Stimulated activated CD4-positive, alpha-beta T cell treated with anti-CD3 and anti-CD28 coated beads, TNF-alpha, amount 100 ng/mL, for 24 hours (primary cell): ENCODE measurements at regions not wholly inside any gene's neighbourhood (a gene's known extent, or its start where the extent isn't known, plus 50 kb on each side); places are given as distances from the start of the nearest gene placed in this dataset.

Source experiments
- DNase-seq, 3 experiments: peaks; one replicate each; pipeline ENCODE4 v3.0.0-alpha.2; 2020; ENCODE audit warnings: low read depth in 3 of 3

GRCh38 chr13:76750126-76750525, 136.1 kb downstream of the KCTD12 start:
- no peak for DNase-seq

DNA sequence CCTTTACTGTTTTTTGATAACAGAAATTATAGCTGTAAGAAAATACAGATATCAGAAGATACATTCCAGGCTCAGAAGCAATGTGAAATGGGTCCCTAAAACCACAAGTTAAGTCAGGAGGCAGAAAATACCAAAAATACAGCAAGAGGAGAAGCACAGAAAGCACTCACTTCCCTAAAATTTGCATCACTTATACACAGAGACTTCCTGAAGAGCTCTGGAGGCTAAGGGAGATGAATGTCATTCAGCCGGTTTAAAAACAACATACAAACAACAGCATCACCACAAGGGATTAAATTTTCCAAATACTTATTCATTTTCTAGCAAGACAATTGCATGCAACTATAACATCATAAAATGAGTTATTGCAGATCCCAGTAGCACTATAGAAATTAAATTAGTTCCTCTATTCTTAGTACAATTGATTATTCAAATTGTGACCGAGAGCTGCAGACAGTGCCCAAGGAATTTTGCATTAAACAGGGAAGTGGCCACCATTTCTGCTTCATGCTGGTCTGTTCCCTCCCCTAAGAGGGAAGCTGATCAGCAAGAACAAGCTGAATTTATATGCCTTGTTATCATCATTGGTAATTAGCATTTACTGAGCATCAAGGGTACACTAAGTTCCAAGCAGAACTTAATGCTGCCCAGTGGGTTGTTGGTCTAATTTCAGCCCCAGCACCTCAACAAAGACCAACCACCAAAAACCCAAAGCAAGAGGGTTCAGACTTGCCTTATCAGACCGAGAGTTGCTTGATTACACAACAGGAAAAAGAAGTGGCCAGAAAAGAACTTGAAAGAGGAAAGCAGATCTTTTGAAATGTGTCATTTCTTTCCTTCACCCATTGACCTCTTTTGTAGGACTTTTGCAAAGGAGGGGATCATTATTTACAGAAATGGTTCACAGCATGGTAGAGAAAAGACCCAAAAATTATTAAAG, 140.7 kb downstream of the KCTD12 start:
- DNase-seq, result no peak

GRCh38 chr13:76741624-76742023, 144.6 kb downstream of the KCTD12 start:
- no peak for DNase-seq

DNA sequence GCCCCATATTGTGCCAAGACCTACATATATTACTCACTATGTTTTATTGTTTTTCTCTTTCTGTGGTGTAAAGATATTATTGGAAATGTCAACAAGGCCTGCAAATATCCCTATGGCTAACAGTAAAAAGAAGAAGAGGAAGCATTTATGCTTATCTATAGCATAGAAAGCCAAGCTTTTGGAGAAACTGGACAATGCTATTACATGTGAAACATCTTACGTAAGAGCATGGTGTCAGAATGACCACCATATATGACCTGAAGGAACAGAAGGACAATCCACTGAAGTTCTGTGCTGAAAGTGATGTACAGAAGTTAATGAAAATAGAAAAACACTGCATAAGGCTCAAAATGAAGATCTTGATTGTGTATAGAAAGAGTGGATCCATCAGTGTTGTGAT, 145.2 kb downstream of the KCTD12 start:
- DNase-seq, result no peak

GRCh38 chr13:76738616-76739015, 147.6 kb downstream of the KCTD12 start:
- DNase-seq, result no peak

GRCh38 chr13:76737526-76737925, 148.7 kb downstream of the KCTD12 start:
- no peak for DNase-seq

DNA sequence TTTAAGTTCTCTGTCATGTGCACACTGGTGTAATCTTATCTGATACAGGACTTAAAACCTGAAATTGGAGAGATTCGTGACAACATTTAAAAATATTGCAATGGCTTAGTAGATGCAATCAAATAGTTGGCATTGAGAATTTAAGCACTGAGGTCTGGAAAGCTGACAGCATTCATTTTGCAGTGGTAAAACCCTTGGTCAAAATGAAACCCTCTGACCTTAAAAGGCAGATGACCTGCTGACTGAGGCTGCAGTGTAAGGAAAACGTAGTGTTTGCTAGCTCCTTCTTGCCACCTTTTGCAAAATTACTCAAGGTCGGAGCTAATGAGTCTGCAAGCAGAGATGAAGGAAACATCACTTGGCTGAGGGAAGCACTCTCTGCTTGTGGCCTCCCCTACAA, 150.6 kb downstream of the KCTD12 start:
- no peak for DNase-seq

DNA sequence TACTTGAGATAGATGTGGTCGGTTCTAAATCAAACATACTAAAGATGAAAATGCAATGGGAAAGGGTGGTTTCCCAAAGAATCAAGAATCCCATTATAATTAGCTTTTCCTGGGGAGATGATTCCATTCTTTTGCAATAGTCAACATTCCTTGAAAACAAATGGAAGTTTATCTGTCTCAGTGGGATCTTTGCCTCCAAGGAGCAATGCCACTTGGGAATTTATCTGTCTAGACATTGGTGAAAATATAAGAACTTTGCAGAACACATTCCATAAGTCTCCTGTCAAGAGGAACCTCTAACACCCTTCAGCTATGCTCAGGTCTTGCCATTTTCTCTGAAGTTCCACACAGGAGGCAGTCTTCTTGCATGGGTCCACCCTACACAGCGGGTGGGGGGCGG, 152.5 kb downstream of the KCTD12 start:
- DNase-seq, result no peak

- DNase-seq, result no peak
Observed at GRCh38 chr13:76732367-76732766, 153.8 kb downstream of the KCTD12 start.

DNA sequence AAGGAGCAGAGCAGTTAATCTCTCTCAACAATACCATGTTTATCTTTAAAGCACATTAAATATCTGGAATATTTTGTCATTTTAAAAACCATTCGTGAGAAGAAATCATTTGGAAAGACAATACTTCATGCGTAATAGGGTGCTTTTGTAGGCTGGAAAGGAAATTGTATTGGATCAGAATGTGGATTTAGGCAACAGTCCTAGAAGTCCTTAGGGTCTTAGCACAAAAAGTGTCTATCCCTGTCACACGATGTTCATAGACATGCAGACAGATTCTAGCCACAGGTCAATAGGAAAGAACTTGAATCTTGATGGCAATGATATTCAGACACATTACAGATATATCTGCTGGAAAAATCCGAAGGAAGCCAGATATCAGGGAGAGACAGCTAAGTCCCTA, 156.0 kb downstream of the KCTD12 start:
- DNase-seq, result no peak

- DNase-seq, result no peak
Observed at GRCh38 chr13:76729691-76730090, 156.5 kb downstream of the KCTD12 start.

- DNase-seq, result no peak
Observed at GRCh38 chr13:76725896-76726295, 160.3 kb downstream of the KCTD12 start.

DNA sequence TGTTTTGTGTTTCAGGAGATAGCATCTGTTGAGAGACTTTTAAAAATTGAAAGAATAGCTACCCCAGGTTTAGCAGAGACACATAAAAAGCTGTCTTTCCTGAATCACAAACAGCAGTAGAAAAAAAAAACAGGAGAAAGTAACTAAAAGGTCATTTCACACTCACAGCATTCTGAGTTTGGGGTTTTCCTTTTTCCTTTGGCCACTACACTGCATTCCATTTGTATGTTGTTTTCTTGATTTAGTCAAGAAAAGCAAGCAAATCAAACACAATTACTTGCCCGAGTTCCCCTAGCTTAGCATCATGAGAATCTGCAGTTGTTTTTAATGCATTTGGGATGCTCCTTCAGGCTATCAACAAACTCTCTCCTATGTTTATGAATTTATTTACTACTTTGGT, 161.0 kb downstream of the KCTD12 start:
- no peak for DNase-seq

- DNase-seq, result no peak
Observed at GRCh38 chr13:76724421-76724820, 161.8 kb downstream of the KCTD12 start.

DNA sequence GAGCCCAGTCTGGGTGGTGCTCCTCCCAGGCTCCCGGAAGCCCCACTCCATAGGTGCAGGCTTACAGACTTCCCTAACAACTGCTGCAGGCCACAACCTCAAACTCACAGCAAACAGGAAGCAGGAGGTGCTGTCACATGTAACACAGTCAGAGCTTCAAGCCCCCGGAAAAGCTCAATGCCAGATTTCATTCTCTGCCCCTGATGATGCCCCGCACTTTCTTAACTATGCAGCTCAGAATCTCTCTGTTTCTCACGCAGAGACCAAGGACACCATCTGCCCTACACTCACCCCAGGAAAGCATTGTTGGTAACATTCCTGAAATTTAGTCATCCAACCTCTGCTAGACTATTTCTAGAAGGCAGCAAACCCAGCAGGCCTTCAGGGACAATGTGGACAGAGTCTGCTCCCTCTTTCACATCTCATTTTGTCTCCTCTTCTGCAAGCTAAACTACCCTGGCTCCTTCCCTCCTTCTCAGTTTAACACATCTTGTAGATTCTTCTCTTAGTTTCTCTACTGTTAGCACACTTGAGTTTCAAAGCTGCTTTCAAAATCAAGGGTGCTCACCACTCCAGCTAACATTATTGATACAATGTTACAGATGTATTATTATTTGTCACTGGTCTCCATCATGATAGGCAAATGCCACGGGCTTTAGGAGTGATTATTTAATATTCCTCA, 162.5 kb downstream of the KCTD12 start:
- no peak for DNase-seq

DNA sequence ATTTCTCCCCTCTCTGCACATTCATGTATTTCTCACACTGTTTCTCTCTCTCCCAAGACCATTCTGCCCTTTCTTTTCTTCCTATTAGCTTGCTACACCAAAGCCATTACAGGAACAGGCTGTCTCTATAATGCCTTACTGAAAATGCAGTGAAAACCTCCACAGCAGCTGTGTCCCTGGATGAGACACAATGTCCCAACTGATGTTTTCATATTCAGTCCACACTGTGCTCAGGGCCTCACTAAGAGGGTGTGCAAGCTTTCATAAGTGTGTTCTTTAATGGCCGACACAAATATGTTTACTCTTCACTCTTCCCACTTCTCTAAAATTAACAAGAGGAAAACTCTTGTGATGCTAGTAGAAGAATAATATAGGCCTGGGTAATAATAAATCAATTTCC, 163.4 kb downstream of the KCTD12 start:
- DNase-seq, result no peak

GRCh38 chr13:76720821-76721220, 165.4 kb downstream of the KCTD12 start:
- no peak for DNase-seq

DNA sequence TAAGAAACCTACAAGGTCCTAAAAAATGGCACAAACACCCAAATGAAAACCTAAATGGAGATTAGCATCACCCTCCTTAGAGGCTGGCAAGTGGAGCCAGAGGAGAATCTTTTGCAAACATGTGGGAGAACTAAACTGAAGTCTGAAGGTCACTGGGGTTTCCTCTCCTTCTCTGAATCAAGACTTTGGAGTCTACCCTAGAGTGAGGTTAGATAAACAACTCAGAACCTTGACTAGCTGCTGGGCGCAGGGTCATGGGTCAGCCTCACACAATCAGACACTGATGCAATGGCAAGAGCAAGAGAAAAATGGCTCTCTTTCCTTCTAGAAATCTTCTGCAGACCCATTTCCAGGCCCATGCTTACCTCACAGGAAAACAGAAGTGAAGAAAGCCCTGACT, 165.8 kb downstream of the KCTD12 start:
- no peak for DNase-seq

GRCh38 chr13:76719955-76720354, 166.2 kb downstream of the KCTD12 start:
- no peak for DNase-seq

GRCh38 chr13:76717092-76717491, 169.1 kb downstream of the KCTD12 start:
- DNase-seq, result no peak

GRCh38 chr13:76715621-76716020, 170.6 kb downstream of the KCTD12 start:
- no peak for DNase-seq

DNA sequence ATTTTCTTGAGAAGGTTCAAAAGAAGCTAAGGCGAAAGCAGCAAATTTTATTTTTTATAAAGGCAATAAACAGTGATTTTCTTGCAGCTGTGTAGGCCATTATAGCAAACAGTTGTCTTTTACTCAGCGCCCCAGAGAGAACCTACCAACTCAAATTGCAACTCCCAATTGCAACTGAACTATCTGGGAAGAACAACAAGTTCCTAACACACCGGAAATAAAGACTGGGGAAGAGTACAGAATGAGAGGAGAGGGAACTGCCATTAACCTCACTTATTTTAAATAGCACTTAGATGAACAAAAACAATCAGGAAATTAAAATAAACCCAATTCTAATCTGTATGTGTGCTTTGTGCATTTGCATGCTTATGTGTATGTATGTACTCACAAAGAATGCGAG, 171.1 kb downstream of the KCTD12 start:
- no peak for DNase-seq

DNA sequence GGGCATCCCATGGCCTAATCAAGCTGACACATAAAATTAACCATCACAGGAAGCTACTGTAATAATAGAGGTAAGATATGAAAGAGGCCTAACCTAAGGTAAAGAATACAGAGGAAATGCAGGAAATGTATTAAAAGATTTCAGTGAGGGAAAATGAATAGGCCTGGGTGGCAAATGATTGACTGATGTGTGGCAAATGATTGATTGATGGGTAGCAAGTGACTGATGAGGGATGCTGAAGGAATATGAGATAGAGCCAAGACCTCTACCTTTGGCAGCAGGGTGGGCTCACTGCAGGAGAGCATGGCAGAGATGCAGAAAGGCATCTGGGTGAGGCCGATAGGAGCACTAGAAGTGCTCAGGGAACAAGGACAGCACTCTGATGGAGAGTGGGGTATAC, 172.9 kb downstream of the KCTD12 start:
- DNase-seq, result no peak
